Stimulated activated CD4-positive, alpha-beta T cell treated with anti-CD3 and anti-CD28 coated beads, Interleukin-4, amount 100 ng/mL, for 4 hours (primary cell): ENCODE measurements at regions not wholly inside any gene's neighbourhood (a gene's known extent, or its start where the extent isn't known, plus 50 kb on each side); places are given as distances from the start of the nearest gene placed in this dataset.
"Not testable (repeated sequence)": the region's sequence is repeated elsewhere in the genome, so short reads cannot be mapped to it uniquely, and the experiment has no call there.

ENCODE experiments used
- DNase-seq, 2 experiments: peaks; one replicate each; pipeline ENCODE4 v3.0.0-alpha.2; 2020

GRCh38 chr14:99006276-99006675, 265.7 kb downstream of the BCL11B start:
- DNase-seq, result no peak

- DNase-seq, result no peak
These were observed 264.2 kb downstream of the BCL11B start for GRCh38 chr14:99007795-99008194.

GRCh38 chr14:99009871-99010270, 262.1 kb downstream of the BCL11B start:
- no peak for DNase-seq

GRCh38 chr14:99011385-99011784, 260.6 kb downstream of the BCL11B start:
- no peak for DNase-seq

- no peak for DNase-seq
These were observed 259.3 kb downstream of the BCL11B start for GRCh38 chr14:99012703-99013102.

DNA sequence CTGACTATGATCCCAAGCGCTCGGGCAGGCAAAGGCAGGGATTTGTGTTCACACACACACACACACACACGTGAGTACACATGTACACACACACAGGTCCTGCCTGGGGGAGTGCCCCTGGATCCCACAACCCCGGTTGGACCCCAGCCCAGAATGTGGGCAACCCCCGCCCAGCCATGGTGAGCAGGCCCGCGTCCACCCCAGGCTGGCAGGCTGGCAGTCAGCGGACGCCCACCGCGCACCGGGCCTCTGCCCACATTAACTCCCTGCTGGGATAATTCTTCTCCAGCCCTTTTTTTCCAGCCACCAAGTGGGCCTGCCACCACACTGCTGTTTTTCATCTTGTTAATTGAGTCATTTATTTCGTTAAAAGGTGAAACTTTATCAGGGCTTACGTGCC, 256.2 kb downstream of the BCL11B start:
- no peak for DNase-seq

DNA sequence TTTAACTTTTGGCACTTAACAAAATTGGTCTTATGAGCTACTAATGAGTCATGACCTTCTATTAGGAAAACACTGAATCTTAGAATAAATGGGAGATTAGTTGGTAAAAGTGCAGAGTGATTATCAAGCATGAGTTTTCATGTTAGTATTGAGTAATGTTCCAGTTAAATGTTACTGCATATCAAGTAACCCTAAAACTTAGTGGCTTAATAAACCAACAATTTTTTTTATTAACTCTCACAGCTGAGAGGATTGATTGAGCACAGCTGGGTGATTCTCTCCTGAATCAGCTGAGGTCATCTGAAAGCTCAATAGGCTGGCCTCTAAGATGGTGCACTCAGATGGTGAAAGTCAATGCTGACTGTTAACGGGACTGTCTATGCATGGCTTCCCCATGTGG, 248.6 kb downstream of the BCL11B start:
- DNase-seq, result no peak

GRCh38 chr14:99024926-99025325, 247.1 kb downstream of the BCL11B start:
- DNase-seq, result no peak

- DNase-seq, result no peak
These were observed 246.6 kb downstream of the BCL11B start for GRCh38 chr14:99025418-99025817.

DNA sequence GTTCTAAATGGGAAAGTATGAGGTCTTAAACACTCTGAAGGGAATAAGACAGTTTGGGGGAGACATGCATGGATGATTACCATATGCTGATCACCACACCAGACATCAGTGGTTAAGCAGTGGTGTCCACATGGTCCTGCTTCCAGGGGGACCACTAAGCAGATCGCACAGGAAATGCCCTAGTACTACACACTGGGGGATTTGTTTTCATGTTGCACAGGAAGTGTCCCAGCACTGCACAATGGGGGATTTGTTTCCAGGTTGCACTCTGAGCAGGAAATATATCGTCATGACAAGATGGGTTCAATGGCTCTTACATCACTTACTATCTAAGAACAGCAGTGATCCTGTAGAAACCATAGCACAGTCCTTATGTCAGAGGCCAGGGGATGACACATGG, 245.5 kb downstream of the BCL11B start:
- DNase-seq, result no peak

- DNase-seq, result no peak
These were observed 244.0 kb downstream of the BCL11B start for GRCh38 chr14:99028041-99028440.

DNA sequence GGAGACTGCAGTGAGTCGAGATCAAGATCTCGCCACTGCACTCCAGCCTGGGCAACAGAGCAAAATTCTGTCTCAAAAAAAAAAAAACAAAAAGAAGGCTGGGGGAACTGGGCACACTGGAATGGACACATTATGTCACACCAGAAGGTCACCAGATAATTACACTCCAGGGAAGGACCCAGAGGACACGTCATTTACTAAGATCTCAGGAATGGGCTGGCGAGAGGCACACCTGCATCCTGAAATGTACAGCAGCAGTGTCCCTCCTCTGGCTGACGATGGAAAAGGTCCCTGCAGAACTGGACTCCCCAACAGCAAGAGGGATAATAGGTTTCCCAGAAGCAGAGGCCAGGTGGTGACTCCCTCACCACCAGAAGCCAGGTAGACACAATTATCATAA, 243.5 kb downstream of the BCL11B start:
- no peak for DNase-seq

GRCh38 chr14:99029145-99029915, 242.7 kb downstream of the BCL11B start:
- DNase-seq, result no peak

- DNase-seq, result no peak
These were observed 242.1 kb downstream of the BCL11B start for GRCh38 chr14:99029916-99030305.

GRCh38 chr14:99030454-99030853, 241.5 kb downstream of the BCL11B start:
- no peak for DNase-seq

- DNase-seq, result no peak
These were observed 239.2 kb downstream of the BCL11B start for GRCh38 chr14:99032759-99033158.

DNA sequence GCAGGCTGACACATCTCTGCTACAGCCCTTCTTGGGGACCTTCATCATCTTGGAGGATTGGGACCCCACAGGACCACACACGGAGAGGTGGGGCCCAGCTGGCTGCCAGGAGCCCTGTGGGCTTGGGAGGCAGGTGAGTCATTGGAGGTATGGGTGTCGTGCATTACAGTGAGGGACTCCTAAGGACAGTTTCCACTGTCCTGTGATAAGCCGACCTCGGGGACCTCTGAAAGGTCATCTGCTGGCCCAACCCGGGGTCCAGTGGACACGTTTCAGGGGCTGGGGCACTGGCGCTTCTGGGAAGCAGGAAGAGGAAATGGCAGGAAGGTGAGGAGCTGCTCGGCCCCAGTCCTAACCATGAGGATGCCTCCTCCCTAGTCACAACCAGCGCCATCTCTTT, 238.0 kb downstream of the BCL11B start:
- DNase-seq, result no peak

- no peak for DNase-seq
These were observed 237.3 kb downstream of the BCL11B start for GRCh38 chr14:99034711-99035171.

DNA sequence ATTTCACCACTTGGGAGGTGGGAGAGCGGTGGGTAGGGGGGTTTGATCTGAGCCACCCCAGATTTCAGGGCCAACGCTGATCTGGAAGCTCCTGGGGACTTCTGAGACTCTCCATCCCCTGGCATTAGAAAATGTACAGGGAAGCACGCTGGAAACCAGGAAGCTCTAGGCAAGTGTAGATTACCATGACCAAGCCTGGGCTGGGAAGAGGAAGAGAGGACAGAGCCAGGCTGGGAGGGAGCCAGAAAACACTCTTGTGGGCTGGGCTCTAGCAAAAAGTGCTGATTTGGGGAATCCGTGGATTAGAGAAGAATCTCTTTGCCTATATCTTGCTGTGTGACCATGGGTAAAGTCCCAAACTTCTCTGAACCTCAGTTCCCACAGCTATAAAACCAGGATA, 236.7 kb downstream of the BCL11B start:
- no peak for DNase-seq

- no peak for DNase-seq
These were observed 236.0 kb downstream of the BCL11B start for GRCh38 chr14:99035712-99036610.

GRCh38 chr14:99036611-99037293, 235.2 kb downstream of the BCL11B start:
- no peak for DNase-seq

- not testable (repeated sequence) for DNase-seq
These were observed 234.7 kb downstream of the BCL11B start for GRCh38 chr14:99037326-99037725.

- no peak for DNase-seq
These were observed 234.1 kb downstream of the BCL11B start for GRCh38 chr14:99037777-99038430.
